PC-3 (cell line): ENCODE measurements at regions not wholly inside any gene's neighbourhood (a gene's known extent, or its start where the extent isn't known, plus 50 kb on each side); places are given as distances from the start of the nearest gene placed in this dataset.

ENCODE experiments used
- ATAC-seq: fragments of 200-7000 bp; cut with Tn5 transposase; 2 replicates; pipeline ENCODE4 v1.9.1; 2020; ENCODE audit warnings: mild to moderate bottlenecking, moderate library complexity
- BruUV-seq: library from RNA; stranded (reverse); fragments of 400-500 nt; replicated peaks from 2 replicates; lab custom pipeline; 2021; lab: Mats Ljungman, UMichigan
- CTCF ChIA-PET: fragments of 300-600 bp; sonication (Branson Sonifier 250); formaldehyde crosslinking; loops from one replicate; lab custom pipeline; 2022; ENCODE audit warnings: antibody characterized with exemption; lab: Charles Lee
- POLR2A ChIA-PET: fragments of 300-600 bp; sonication (Branson Sonifier 250); formaldehyde crosslinking; loops from one replicate; lab custom pipeline; 2022; ENCODE audit warnings: antibody characterized with exemption; ENCODE audit not compliant: unreplicated experiment; lab: Charles Lee
- DNase-seq: peaks from one replicate; pipeline ENCODE4 v3.0.0-alpha.2; 2015
- H2AFZ ChIP-seq: fragments of 300-600 bp; sonication (generic); 2 replicates; pipeline ENCODE4 v1.6.0; 2016; ENCODE audit warnings: antibody characterized with exemption, low read length
- H3F3A ChIP-seq: fragments of 300-600 bp; sonication (generic); one replicate; pipeline ENCODE4 v1.6.0; 2017; ENCODE audit warnings: antibody characterized with exemption, low read length, control low read depth, mild to moderate bottlenecking; ENCODE audit not compliant: unreplicated experiment
- H3K27ac ChIP-seq: fragments of 300-600 bp; sonication (generic); 2 replicates; pipeline ENCODE4 v1.5.1; 2016; ENCODE audit warnings: mild to moderate bottlenecking, low read length
- H3K27me3 ChIP-seq: fragments of 300-600 bp; sonication (generic); 2 replicates; pipeline ENCODE4 v1.6.1; 2016; ENCODE audit warnings: low read length, mixed read lengths
- H3K36me3 ChIP-seq: fragments of 300-600 bp; sonication (generic); 2 replicates; pipeline ENCODE4 v1.6.1; 2016; ENCODE audit warnings: low read depth, mixed run types, low read length, mixed read lengths
- H3K4me1 ChIP-seq: fragments of 300-600 bp; sonication (generic); 2 replicates; pipeline ENCODE4 v1.5.1; 2016; ENCODE audit warnings: low read length; ENCODE audit not compliant: insufficient read depth
- H3K4me2 ChIP-seq: fragments of 300-600 bp; sonication (generic); 2 replicates; pipeline ENCODE4 v1.6.0; 2016; ENCODE audit warnings: low read length
- H3K4me3 ChIP-seq: fragments of 300-600 bp; sonication (generic); 2 replicates; pipeline ENCODE4 v1.5.1; 2016; ENCODE audit warnings: mild to moderate bottlenecking, low read length, mixed read lengths
- H3K79me2 ChIP-seq: fragments of 300-600 bp; sonication (generic); 2 replicates; pipeline ENCODE4 v1.6.1; 2017; ENCODE audit warnings: low read length, mixed read lengths
- H3K9ac ChIP-seq: fragments of 300-600 bp; sonication (generic); 2 replicates; pipeline ENCODE4 v1.6.0; 2016; ENCODE audit warnings: mild to moderate bottlenecking, low read length
- H3K9me2 ChIP-seq: fragments of 300-600 bp; sonication (generic); replicated peaks from 2 replicates; pipeline ENCODE4 v1.6.1; 2016; ENCODE audit warnings: mixed run types, low read length, mixed read lengths
- H3K9me3 ChIP-seq: fragments of 300-600 bp; sonication (generic); 2 replicates; pipeline ENCODE4 v1.6.1; 2016; ENCODE audit warnings: low read length, mixed read lengths
- H4K20me1 ChIP-seq: fragments of 300-600 bp; sonication (generic); 2 replicates; pipeline ENCODE4 v1.6.1; 2016; ENCODE audit warnings: low read length, mixed read lengths
- EZH2 ChIP-seq: fragments of 300-600 bp; sonication (generic); IDR thresholded peaks from one replicate; pipeline ENCODE4 v1.6.1; 2017; ENCODE audit warnings: antibody characterized with exemption, mild to moderate bottlenecking, low read length; ENCODE audit not compliant: unreplicated experiment
- EZH2phosphoT487 ChIP-seq: fragments of 300-600 bp; sonication (generic); IDR thresholded peaks from 2 replicates; pipeline ENCODE4 v1.6.1; 2018; ENCODE audit warnings: mild to moderate bottlenecking, antibody characterized with exemption, low read length, borderline replicate concordance
- intact Hi-C: fragments of 100-400 bp; cut with micrococcal nuclease; formaldehyde crosslinking; loops from 2 replicates; pipeline ENCODE4 v1.9.0; 2023
- TF ChIP-seq, protein P1 (sequence below): fragments of 300-600 bp; sonication (generic); conservative IDR thresholded peaks from 2 replicates; pipeline ENCODE4 v1.5.1; 2017; ENCODE audit warnings: antibody characterized with exemption, low read depth, mild to moderate bottlenecking, low read length

GRCh38 chr16:85200471-85201278 is 88.4 kb upstream of the CIBAR2 start:
- no peak for DNase-seq
- Histone ChIP-seq H3K27me3 (no peaks in the 10 kb centered on the region), H2AFZ (no peak overlapping the region), H3F3A (no peaks in the 10 kb centered on the region), H3K27ac (no peak overlapping the region), H4K20me1 (no peaks in the 10 kb centered on the region), H3K4me2 (no peak overlapping the region), H3K9me2 (no peaks in the 10 kb centered on the region), H3K9ac (no peak overlapping the region), H3K79me2 (no peaks in the 10 kb centered on the region), H3K4me1 (peaks cover 8% of the 10 kb centered on the region), H3K36me3 (no peaks in the 10 kb centered on the region), H3K9me3 (no peaks in the 10 kb centered on the region), H3K4me3 (no peak overlapping the region)
- ChIA-PET POLR2A (no interaction called here), CTCF (no interaction called here)
- intact Hi-C loops, result no loop called here
- no TSS peak for BruUV-seq
- no peak for ATAC-seq
- TF ChIP-seq EZH2, result no peak
- TF ChIP-seq, protein P1, sequence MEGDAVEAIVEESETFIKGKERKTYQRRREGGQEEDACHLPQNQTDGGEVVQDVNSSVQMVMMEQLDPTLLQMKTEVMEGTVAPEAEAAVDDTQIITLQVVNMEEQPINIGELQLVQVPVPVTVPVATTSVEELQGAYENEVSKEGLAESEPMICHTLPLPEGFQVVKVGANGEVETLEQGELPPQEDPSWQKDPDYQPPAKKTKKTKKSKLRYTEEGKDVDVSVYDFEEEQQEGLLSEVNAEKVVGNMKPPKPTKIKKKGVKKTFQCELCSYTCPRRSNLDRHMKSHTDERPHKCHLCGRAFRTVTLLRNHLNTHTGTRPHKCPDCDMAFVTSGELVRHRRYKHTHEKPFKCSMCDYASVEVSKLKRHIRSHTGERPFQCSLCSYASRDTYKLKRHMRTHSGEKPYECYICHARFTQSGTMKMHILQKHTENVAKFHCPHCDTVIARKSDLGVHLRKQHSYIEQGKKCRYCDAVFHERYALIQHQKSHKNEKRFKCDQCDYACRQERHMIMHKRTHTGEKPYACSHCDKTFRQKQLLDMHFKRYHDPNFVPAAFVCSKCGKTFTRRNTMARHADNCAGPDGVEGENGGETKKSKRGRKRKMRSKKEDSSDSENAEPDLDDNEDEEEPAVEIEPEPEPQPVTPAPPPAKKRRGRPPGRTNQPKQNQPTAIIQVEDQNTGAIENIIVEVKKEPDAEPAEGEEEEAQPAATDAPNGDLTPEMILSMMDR, result no peak
- no peak for TF ChIP-seq EZH2phosphoT487

DNA sequence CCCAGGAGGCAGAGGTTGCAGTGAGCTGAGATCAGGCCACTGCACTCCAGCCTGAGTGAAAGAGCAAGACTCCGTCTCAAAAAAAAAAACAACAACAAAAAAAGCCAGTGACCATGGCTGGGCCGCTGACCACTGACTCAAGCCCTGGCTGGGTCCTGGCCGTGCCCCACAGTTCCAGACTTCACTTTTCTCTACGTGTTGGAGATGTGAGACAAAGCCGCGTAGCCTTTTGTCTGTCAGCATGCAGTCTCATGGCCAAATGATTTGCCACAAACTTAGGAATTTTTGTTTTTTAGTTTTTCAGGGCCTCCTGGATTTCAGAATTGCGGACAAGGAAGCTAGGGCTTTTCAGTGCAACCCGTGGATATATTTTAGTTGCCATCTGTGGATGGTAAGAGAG is 89.3 kb upstream of the CIBAR2 start:
- no peaks in the 10 kb centered on the region for H3K9me3 ChIP-seq
- no peaks in the 10 kb centered on the region for H3K36me3 ChIP-seq
- no peak overlapping the region for H3K4me2 ChIP-seq
- BruUV-seq, result no TSS peak
- ChIA-PET POLR2A (no interaction called here), CTCF (no interaction called here)
- H4K20me1 ChIP-seq, result no peaks in the 10 kb centered on the region
- H3K4me1 ChIP-seq, result peaks cover 8% of the 10 kb centered on the region
- no peak for ATAC-seq
- H3K27me3 ChIP-seq, result no peaks in the 10 kb centered on the region
- intact Hi-C loops, result no loop called here
- no peaks in the 10 kb centered on the region for H3K9me2 ChIP-seq
- TF ChIP-seq, protein P1, result no peak
- TF ChIP-seq EZH2phosphoT487, result no peak
- no peak for TF ChIP-seq EZH2
- H3K27ac ChIP-seq, result no peak overlapping the region
- H3K4me3 ChIP-seq, result no peak overlapping the region
- no peak overlapping the region for H2AFZ ChIP-seq
- DNase-seq, result no peak
- H3K79me2 ChIP-seq, result no peaks in the 10 kb centered on the region
- H3K9ac ChIP-seq, result no peak overlapping the region
- H3F3A ChIP-seq, result no peaks in the 10 kb centered on the region

DNA sequence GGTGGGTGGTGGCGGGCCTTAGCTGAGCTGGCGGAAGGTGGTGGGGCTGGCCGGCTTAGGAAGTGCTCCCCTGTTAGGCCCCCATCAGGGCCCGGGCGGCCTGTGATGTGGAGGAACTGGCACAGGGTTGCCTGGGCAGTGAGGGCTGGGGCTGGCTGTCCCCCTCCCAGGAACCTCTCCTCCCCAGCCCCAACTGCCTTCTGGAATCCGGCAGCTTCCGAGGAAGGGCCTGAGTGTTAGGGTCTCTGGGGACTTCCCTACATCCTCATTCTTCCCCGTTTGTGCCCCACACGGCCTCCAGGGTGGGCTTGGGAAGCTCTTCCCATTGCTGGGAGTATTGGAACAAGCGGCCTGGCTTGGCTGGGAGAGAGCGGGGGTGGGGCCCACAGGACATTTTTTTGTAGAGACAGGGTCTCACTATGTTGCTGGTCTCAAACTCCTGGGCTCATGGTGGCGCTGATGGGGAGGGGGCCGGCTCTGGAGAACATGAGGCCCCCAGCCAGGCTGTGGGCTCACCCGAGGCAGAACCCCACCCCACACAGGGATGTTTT is 89.9 kb upstream of the CIBAR2 start:
- Histone ChIP-seq H4K20me1 (no peaks in the 10 kb centered on the region), H3K9ac (no peak overlapping the region), H3K36me3 (no peaks in the 10 kb centered on the region), H3K79me2 (no peaks in the 10 kb centered on the region), H3K9me3 (no peaks in the 10 kb centered on the region), H2AFZ (no peak overlapping the region), H3F3A (no peaks in the 10 kb centered on the region), H3K9me2 (no peaks in the 10 kb centered on the region), H3K4me3 (no peak overlapping the region), H3K27ac (no peak overlapping the region), H3K4me1 (peaks cover 8% of the 10 kb centered on the region), H3K4me2 (no peak overlapping the region), H3K27me3 (no peaks in the 10 kb centered on the region)
- no TSS peak for BruUV-seq
- intact Hi-C loops, result no loop called here
- TF ChIP-seq, protein P1, result no peak
- TF ChIP-seq EZH2phosphoT487 (no peak), EZH2 (no peak)
- CTCF ChIA-PET, result no interaction called here
- DNase-seq (no peak), ATAC-seq (no peak)
- POLR2A ChIA-PET, result no interaction called here
